DMS114 treated with DMSO at 0.1 percent for 48 hours (cell line): ENCODE measurements at regions not wholly inside any gene's neighbourhood (a gene's known extent, or its start where the extent isn't known, plus 50 kb on each side); places are given as distances from the start of the nearest gene placed in this dataset.
"Not testable (repeated sequence)": the region's sequence is repeated elsewhere in the genome, so short reads cannot be mapped to it uniquely, and the experiment has no call there.

ENCODE experiments used
- DNase-seq: peaks from one replicate; lab custom pipeline; 2025; ENCODE audit not compliant: unreplicated experiment; lab: John Stamatoyannopoulos, UW

DNA sequence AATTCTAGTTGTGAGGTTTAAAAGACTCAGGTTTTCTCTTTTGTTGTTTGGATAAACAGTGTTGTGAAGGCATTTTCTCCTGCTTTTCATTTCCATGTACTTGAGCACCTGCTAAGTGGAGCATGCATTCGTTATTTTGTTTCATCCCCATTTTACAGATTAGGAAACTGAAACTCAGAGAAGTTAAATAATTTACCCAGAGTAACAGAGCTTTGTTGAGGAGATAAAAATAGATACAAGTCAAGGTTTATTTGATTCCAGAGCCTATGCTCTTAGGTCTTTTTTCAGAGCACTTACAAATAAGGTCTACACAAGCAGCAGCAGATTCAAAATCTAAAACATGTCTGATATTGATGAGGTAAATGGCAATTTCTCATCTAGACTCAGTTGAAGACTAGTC, 254.7 kb upstream of the PTBP2 start:
- no peak for DNase-seq

DNA sequence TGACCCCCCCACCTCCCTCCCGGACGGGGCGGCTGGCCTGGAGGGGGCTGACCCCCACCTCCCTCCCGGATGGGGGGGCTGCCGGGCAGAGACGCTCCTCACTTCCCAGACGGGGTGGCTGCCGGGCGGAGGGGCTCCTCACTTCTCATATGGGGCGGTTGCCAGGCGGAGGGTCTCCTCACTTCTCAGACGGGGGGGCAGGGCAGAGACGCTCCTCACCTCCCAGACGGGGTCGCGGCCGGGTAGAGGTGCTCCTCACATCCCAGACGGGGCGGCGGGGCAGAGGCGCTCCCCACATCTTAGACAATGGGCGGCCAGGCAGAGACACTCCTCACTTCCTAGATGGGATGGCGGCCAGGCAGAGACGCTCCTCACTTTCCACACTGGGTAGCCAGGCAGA, 251.9 kb upstream of the PTBP2 start:
- DNase-seq: not testable (repeated sequence)

DNA sequence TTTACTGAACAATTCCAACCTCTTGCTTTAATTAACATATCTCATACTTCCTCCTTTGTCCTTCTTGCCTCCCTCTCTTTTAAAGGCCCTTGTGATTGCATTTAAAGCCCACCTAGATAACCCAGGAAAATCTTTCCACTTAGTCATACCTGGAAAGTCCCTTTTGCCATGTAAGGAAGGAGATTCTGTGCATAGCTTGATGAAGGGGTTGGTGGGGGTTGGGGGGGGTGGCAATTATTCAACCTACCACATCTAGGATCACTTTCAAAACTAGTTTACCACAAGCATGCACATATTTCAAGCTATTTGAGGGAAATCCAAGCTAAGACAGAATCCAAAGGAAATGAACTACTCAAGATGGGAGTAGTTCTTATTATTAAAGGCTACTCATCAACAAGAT, 249.1 kb upstream of the PTBP2 start:
- no peak for DNase-seq

DNA sequence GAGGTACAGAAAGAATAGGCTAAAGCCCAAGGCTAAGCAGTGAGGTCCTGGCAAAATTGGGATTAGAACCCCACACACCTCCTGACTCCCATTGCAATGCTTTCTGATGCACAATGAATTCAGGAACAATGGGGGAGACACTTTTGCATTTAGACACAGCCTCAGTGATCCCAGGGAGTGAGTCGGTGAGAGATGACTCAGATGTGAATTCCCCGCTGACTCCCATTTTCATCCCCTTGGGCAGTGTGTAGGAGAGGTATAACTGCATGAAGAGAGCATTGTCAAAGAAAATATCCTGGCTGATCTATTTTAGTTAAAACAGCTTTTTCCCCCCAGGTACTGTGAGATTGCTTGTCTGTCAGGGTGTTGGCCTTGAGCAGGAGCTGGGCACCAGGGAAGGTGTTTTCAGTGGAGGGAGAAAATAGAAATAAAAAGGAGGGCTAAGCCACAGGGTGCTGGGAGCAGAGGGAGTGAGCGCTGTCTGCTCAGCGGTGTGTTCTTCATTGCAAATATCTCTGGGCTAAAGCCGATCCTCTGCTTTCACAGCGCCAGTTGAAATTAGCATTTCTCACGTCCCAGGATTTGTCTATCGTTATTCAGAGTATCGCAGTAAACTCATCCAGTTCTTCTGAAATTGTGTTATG, 247.7 kb upstream of the PTBP2 start:
- DNase-seq: no peak

DNA sequence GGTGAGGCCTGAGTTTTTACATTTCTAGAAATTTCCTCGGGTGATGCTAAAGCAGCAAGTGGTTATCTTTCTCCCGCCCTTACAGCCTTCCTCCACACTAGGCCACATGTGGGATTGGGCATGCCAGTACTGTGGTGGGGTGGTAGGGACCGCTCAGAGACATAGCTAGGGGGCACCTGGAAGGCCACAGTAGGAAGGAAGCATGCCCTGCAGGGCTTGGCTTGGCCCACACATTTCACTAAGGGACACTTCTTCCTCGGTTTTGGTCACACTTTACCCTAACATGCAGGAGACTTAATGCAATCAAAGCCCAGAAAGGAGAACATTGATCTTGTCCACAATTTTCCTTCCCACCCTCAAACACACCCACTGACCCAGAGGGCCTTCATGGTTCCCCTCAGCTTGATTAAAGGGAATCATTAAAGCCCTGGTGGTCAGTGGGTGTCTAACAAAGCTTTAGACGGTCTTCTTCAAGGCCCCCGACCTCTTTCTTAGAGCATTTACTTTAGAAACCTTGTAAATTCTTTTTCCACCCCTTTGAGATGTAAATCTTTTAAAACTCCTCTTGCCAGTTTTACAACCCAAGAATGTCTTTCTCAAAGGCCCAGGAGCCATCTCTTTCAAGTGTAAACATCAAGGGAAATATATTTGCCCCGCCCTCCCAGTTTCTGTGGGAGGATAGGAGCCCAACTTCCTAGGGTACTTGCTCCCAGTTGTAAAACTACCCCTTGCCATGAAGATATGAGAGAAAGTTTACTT, 246.4 kb upstream of the PTBP2 start:
- no peak for DNase-seq

DNA sequence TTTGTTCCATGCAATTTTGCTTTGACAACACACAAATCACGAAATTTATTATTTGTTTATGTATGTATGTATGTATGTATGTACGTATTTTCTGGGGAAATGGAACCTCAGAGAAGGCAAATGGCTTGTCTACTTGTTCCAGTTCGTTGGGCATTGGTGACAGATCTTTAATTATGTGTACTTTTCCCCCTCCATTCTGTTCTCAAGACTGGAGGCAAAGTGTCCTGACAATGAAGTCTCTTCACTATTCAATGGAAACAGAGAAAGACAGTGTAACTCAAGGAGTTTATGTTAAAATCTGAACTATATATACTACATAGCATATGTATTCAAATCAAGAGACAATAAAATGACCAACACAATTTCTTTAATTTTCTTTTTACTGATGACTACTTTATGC, 245.7 kb upstream of the PTBP2 start:
- no peak for DNase-seq

DNA sequence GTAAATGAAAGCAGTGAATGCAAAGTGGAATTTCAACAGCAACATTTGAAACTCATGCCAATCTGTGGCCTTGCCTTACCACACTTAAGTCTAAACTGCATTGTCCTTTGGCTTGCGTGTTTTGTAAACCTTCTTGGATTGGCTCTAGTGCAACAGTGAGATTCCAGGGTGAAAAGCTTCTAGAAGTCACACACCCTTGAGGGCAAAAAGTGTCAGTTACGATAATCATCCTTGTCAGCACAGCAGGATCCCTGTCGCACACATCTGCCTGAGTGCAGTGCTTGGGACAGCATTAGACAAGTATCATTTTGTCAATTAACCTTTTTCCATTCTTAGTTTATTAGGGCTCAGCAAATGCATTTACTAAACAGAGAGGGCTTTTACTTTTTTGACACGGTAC, 243.4 kb upstream of the PTBP2 start:
- DNase-seq: no peak

DNA sequence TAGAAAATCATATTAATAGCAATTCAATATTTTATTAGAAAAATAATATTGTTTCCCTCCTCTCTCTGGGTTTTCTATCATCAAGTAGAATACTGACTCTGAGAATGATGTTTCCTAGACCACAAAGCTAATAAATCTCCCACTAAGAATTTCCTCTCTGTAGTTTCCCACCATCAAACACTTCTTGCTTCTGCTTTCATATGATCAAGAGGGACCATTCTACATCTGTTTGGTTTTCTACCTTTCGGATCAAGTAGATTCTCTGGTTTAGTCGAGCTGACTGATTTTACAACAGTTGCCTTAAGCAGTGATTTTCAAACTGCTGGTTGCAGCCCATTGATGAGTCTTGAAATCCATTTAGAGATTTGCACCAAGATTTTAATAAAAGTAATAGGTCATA, 240.2 kb upstream of the PTBP2 start:
- DNase-seq: no peak

DNA sequence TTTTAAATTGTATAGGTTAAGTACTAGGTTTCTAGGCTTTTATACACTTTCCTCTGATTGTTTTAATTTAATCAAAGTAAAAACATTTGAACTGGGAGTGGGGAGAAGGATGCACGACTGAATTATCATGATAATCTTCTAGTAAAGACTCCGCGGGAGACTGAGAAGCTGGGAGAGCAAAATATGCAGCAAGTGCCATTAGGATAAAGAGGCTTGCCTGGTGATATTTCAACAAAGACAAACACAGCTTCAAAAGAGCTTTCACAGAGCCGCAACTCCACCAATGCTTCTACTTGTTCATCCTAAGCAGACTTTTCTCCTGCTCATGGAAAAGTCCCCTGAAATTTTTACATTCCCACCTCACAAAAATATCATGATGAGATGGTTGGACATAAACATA, 239.0 kb upstream of the PTBP2 start:
- no peak for DNase-seq

DNA sequence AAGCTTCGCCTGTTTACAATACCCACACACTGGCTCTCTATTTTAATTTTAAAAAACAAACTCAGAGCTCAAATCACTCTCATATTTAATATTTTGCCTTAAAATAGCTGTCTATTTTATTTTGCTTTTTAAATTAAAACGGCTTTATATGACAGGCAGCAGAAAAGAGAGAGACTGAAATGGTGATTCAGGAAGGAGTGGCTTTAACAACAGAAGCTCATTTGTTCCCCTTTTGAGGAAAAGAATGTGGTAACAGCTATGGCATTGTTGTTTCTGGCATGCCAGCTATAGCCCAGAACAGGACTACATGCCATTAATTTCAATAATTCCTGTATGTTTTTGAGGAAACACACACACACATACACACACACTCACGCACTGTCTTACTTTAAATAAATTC, 234.2 kb upstream of the PTBP2 start:
- no peak for DNase-seq

DNA sequence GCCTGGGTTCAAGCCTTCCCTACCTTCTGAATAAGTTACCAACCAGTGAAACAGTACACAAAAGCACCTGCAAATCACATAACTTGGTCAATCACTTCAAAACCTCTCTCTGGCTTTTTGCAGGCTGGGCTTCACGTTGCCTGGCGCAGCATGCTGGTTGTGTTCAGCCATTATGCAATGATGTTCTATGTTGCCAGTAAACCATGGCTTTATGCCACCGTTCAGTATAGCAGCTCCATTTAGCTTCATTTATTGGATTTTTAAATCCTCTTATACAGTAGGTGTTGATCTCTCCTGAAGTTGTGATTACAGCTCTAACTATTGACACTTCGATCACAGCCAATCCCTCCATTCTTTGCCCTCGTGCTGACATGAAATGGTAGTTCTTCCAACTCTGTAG, 233.6 kb upstream of the PTBP2 start:
- no peak for DNase-seq

DNA sequence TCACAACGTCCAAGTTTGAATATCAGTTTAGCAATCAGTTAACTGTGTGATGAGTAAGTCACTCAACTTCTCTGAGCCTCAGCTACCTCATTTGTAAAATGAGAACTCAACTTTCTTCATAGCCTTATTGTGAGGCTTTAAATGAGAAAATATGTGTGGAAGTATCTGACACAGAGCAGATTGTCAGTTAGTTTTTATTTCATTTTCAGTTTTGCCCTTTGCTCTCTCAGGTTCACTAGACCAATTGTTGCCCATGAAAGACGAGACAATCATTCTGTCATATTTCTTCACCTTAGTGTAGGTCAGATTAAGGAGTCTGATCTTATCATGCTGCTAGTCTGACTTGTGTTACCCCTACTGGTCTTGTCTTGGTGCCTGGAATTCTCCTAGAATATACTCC, 232.8 kb upstream of the PTBP2 start:
- no peak for DNase-seq

DNA sequence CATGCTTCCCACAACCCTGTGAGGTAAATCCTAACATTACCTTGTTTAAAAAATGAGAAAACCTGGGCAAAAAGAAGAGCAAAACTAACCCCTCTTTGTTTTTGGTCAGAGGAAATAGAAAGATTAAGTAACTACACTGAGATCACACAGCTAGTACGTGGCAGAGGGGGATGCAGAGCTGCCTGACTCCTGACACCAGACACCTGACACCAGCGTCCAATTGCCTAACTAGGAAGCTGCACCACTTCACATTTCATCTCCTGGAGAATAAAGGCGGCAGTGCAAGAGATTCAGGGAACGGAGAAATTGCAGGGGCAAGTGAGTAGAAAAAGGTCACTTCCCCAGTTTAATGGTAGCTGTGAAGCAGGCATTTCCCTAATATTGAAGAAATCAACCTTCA, 229.3 kb upstream of the PTBP2 start:
- DNase-seq: no peak

DNA sequence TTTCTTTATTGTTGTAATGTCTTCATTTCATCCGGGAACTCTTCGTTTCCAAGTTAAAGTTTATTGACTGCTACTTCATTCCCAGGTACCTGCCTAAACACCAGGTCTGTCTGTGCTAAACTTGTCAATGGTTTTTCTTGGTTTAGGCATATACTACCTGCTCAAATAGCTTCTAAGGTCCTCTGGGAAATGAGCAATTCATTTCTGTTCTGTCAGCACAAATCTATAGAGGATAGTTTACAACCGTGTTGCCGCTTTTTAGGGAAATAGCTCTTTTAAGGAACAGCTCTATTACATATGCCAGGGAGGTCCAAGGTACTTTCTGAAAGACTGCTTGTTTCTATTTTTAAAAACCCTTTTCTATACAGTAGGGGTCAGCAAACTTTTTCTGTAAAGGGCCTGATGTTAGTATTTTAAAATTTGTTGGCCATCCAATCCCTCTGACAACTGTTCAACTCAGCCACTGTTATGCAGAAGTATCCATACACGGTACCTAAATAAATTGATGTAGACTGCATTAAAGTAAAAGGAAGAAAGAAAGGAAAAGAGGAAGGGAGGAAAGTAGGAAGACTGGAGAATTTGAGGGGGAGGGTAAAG, 222.7 kb upstream of the PTBP2 start:
- DNase-seq: no peak

DNA sequence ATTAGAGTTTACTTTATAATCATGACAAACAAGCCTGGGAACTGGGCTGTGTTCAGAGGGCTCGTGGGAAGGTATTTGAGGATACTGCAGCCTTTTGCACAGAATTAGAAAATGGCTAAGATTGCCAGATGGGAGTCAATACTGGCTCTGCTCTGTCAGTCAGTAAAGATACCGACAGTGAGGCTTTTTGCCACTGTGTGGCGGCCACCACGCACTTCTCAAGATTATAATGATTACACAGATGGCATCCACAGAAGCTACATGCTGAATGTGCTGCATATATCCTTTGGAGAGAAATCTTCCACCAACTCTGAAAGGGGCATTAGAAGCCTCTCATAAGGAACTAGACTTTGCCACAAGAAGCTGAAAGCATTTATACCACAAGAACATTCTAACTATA, 213.4 kb upstream of the PTBP2 start:
- DNase-seq: no peak

DNA sequence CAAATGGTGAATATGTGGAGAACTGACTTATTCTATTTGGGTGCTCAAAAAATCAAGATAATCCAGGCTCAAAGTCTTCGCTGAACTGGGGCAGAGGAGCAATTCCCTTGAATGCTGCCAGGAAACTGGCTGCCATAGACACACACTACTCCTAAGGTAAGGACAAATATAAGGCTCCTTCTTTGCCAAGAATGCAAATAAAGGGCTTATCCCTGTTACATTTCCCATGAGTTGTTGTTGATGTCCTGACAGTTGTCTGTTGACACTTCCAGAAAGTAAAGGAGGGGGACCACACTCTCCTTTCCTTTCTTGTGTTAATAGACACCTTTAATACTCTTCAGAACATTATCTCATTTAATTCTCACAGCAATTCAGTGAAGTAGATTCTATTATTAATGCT, 212.2 kb upstream of the PTBP2 start:
- no peak for DNase-seq

DNA sequence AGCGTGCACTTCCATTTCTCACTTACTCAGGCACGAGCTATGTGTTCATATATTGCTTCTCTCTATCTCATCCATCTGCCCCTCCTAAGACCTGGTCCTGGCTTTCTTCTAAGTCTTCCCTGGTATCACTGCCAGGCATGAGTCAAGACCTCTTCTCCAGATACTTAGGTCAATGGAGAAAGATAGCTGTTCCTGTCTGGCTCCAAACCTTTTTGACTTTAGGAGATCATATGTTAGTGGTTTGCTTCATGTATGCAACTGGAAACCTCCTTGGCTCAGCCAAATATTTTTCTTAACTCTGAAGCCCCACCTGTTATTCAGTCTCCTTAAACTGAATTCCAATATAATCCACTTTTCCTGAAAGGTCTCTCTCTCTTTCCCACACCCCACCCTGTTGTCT, 211.6 kb upstream of the PTBP2 start:
- no peak for DNase-seq

DNA sequence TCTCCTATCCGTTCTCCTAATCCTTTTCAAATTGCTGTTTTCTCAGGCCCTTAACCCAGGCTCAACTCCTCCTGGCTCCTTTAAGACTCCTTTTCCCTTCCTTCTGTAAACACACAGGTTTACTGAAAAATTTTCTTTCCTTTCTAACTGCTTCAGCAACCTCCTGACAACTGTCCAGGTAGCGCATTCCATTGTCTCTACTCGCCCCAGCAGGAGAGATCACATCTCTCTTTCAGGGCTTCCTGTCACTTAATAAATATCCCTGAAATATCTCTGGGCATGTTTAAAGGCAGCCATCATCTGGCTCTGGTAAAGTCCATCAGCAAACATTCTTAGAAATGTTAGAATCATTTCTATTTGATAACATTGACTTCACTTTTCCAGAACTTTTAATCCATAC, 211.2 kb upstream of the PTBP2 start:
- DNase-seq: no peak

DNA sequence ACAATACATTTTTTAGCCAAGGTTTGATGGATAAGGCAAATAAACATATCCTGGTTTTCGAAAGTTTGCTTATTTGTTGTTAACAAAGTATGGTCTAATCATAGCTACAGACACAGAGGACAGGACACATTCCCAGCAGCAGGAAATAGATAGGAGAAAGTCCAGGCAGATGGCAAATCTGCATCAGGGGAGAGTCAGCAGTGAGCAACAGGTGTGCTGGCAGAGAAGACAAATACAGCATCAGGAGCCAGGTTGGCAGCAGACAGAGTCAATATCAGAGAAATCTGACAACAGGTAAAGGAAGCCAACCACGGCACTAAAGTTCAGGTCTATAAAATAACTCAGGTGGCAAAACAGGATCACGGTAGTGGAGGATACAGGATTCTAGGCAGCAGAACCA, 210.7 kb upstream of the PTBP2 start:
- DNase-seq: no peak

DNA sequence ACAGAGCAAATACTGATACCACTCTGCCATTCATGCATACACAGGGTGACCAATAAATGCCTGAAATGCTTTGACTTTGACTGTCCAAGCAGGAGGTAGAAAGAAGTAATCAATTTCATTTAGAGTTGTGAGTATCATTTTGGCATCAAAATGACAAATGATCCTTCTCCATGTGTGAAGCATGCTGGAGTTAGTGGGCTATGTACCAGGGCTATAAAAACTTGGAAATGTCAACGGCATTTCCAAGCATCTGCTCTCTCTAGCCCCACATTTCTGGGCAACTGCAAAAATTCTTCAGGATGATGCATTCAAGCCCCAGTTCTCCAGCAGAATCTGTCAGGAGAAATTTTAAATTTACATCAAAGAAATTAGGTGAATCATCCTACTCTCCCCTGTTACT, 208.4 kb upstream of the PTBP2 start:
- DNase-seq: no peak

DNA sequence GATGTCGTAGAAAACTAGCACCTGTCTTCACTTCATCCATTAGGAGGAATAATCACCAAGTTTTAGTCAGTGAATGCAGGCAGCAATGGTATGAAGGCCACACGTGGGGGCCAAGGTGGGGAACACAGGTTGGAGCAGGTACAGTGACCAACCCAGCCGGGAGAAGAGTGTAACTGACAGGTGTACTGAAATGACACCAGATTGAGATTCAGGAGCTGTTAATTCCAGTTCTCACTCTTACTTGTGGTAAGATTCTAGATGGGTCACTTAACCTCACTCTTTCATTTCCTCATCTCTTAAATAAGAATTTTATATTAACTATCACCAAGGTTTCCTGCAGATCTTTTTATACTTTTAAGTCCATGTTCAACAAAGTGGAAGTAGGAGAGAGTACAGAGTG, 206.2 kb upstream of the PTBP2 start:
- no peak for DNase-seq

DNA sequence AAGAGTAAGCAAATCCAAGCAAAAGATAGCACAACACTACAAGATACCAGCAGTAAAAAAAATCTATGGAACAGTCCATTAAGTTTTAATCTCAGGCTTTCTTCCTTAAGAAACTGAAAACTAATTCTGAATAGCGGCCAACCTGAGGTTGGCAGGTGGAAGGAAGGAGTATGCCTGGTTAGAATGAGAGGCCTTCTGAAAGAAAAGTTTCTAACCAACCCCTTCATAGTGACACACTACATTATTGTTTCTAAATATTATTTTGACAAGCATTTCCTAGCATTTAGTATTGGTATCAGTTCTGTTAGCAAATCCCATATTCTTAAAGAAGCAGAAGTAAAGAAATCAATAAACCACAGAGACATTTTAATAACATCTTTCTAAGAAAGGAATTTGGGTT, 205.7 kb upstream of the PTBP2 start:
- DNase-seq: no peak
